GM19463 (cell line): ENCODE measurements at regions not wholly inside any gene's neighbourhood (a gene's known extent, or its start where the extent isn't known, plus 50 kb on each side); places are given as distances from the start of the nearest gene placed in this dataset.

Source experiments
- ATAC-seq: cut with Tn5 transposase; IDR thresholded peaks from one replicate; pipeline ENCODE4 v1.9.1; 2021; ENCODE audit warnings: mild to moderate bottlenecking, moderate library complexity; ENCODE audit not compliant: unreplicated experiment

DNA sequence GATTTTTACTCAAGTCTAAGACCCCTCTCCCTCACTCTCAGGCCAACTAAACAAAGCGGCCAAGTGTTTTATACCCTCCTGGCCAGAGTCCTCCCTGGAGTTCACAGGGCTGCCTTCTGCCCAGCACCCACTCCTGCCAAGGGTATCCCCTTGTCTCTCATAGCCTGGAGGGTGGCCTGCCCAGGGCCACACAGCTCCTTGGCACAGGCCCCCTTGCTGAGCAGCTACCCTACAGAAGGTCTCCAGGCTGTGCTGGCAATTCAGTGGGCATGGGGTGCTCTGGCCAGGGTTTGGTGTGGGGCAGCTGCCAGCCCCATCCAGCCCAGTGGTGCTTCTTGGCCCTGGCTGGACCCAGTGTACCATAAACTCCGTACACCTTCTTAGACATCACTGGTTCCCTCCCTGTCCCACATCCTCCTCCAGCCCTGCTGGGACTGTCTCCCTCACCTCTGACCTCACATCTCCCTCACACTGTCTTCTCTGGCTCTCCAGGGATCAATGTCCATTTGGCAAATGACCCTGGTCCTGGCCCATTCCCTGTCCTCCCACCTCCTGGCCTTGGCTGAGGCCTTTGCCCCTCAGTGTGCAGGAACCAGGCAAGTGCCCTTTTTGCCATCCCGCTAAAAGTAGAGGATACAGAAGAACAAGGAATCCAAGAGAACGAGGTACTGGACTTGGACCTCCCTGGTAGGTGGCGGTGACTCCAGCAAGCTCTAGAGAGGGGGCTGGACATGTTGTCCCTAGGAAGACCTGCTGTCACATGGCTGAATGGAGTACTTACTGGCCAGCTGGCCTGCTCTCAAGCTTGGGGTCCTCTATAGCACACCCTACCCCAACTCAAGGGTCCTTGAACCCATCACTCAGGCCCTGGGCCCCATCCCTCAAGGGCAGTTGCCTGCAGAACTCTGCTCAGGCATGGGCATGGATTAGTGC is 50.0 kb upstream of the TRPM1 start:
- ATAC-seq, result no peak

- ATAC-seq, result no peak
Measured at GRCh38 chr15:31153531-31153930, 52.0 kb upstream of the TRPM1 start.

GRCh38 chr15:31155151-31155550 is 53.6 kb upstream of the TRPM1 start:
- ATAC-seq, result no peak

DNA sequence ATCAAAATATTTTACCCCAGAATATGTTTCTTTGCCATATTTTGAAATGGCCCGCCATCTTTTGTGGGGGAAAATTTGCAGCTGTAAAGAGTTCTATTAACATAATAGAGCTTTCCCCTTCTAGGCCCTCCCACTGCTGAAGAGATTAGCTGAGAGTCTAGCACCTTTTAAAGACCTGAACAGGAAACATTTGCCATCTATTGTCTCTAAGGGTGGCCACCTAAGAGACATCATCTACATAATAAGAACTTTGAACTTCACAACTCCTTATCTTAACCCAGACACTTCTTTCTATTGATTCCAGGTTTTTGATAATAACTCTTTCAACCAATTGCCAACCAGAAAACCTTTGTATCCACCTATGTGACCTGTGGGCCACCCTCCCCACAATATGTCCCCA is 54.7 kb upstream of the TRPM1 start:
- no peak for ATAC-seq

- no peak for ATAC-seq
Measured at GRCh38 chr15:31156808-31157207, 55.3 kb upstream of the TRPM1 start.

DNA sequence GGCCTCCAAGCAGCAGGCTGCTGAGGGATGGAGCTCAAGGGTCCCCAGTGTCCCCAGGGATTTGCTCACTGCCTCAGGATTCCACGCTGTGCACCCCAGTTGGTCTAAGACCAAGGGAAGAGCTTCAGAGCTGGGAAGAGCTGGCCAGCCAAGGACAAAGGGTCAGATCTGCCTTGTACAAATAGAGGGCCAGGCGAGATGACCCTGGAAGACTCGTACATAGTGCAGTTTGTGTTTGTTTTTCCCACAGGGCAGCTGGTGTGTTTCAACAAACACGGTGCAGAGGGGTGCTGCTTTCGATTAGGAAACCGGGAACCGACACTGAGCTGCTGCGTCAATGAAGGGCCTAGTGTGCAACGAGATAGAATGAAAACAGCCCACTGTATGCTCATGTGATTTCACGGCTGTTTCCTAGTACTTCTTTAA is 56.1 kb upstream of the TRPM1 start:
- no peak for ATAC-seq

DNA sequence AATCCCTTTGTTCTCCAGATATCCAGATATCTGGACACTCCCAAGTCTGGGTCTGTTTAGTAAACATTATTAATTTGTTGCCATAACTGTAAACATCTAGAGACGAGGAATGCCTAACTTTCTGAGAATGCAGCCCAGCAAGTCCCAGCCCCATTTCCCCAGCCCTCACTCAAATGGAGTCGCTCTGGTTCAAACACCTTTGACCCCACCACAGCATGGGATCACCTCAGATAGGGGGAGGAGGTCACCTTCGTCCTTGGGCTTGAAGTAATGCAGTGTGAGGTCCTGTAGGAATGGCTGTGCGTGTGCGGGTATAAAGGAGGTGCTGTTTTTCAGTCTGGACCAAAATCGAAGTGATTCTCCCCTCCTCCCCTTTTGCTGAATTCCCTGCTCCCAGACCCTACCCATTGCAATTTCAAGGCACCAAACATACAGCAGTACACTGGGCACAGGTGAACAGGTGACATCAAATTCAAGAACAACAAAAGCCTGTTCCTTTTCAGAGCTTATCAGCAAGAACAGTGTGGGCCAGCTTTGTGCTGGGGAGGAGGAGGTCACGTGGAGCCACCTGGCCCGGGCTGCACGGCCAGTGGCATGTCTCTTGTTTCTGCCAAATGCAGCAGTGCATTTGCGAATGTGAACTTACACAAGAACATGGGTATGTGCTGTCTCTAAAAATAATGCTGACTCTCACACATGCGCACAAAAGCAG is 57.5 kb upstream of the TRPM1 start:
- no peak for ATAC-seq

GRCh38 chr15:31159837-31160236 is 58.3 kb upstream of the TRPM1 start:
- no peak for ATAC-seq

- ATAC-seq, result no peak
Measured at GRCh38 chr15:31160297-31160696, 58.8 kb upstream of the TRPM1 start.

- ATAC-seq, result no peak
Measured at GRCh38 chr15:31160740-31161495, 59.4 kb upstream of the TRPM1 start.

GRCh38 chr15:31161951-31162350 is 60.4 kb upstream of the TRPM1 start:
- ATAC-seq, result no peak

GRCh38 chr15:31162721-31163510 is 61.4 kb upstream of the TRPM1 start:
- ATAC-seq, result no peak

DNA sequence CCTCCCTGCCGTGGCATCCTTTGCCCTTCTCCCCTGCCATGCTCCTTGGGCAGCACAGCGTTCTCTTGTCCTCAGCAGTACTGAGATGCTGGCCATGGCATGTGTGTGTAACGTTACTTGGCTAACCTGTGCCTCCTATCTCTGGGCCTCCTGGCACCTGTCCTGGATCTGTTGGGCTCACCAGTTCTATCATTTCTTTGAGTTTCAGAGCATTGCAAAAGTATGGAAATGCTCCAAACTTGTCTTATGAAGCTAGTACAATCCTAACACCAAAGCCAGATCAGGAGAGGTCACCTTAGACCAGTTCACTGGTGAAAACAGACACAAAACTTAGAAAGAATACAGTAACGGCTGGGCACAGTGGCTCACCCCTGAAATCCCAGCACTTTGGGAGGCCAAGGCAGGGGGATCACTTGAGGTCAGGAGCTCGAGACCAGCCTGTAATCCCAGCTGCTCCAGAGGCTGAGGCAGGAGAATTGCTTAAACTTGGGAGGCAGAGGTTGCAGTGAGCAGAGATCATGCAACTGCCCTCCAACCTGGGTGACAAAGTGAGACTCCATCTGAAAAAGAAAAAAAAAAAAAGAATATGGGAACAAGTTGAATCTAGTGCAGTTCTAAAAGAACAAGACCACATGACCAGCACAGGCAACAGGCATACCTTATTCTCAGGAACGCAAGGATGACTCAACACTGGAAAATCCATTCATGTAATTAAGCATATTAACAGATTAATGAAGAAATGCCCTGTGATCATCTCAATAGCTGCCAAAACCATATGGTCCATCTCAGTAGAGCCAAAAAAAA is 62.4 kb upstream of the TRPM1 start:
- no peak for ATAC-seq

DNA sequence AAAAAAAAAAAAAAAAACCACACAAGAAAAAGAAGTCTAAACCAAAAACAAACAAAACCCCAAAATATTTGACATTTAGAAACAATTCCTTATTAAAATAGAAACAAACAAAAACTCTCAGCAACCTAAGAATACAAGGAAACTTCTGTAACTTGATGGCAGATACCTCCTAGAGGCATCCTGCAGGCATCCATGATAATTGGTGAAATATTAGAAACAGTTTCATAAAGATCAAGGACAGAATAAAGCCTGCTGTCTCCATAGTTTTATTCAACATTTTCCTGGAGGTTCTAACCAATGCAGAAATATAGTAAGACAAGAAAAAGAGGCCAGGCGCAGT is 63.0 kb upstream of the TRPM1 start:
- ATAC-seq, result no peak

DNA sequence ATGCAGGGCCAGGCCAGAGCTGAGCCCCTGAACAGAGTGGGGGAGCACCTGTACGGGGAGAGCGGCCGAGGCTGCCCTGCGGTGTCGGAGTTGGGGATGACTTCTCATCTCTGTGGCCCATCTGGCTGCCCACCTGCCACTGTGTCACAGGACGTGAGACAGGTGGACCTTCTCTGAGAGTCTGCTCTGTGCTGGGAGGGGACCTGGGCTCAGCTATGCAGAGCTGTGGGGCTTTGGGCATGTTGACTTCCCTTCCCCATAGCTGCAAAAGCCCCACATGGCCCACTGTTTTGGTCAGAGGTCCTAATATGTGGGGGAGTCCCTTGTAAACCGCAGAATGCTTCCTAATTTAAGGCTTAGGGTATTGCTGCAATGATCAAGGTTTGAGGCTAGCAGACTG is 68.0 kb upstream of the TRPM1 start:
- ATAC-seq, result no peak

GRCh38 chr15:31171731-31172130 is 70.2 kb upstream of the TRPM1 start:
- no peak for ATAC-seq

GRCh38 chr15:31172606-31173005 is 71.1 kb upstream of the TRPM1 start:
- no peak for ATAC-seq

DNA sequence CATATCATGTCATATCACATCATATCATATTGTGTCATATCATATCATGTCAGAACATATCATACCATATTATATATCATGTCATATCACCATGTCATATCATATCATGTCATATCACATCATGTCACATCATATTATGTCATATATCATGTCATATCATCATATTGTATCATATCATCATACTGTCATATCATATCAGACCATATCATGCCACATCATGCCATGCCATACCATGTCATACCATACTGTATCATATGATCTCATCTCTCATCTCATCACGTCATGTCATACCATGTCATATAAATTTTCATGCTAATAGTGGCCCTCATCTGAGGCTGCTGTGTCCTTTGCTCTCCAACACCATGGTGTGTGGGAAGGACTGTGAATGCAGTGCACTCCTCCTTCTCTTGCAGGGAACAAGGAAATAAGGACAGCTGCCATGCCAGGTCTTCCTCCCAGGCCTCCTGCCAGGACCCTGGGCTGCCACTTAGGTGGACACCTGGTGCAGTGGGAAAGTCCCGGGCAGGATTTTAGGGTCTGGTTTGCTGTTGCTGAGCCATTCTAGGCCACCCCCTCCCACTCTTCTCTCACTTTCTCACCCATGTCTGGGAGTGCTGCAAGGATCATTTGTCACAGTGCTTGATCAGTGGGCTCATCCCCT is 72.4 kb upstream of the TRPM1 start:
- ATAC-seq, result no peak

DNA sequence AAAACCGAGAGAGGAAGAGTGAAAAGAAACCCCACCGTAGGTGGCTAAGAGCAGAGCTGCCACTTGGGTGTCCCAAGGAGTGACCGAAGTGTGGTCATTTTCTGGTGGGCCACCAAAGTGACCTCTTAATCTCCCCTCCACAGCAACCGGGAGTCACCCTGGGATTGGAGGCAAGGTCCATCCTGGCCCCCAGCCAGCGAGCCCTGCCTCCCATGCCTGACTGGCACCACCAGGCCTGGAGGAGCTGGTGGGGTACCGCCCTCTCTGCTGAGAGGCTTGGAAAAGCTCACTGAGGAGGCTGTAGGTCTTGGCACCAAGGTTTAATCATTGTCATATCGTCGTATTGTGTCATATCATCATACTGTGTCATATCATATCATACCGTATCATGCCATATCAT is 74.0 kb upstream of the TRPM1 start:
- no peak for ATAC-seq
